ENCODE measurements at regions not wholly inside any gene's neighbourhood (a gene's known extent, or its start where the extent isn't known, plus 50 kb on each side); places are given as distances from the start of the nearest gene placed in this dataset.

GRCh38 chr10:123583639-123584418, 82.3 kb upstream of the GPR26 start:
- Histone ChIP-seq H3K4me3 (ENCODE audit: low read depth, low read length) (no peak overlapping the region), H3K9me3 (ENCODE audit: control insufficient read depth, insufficient read depth, low read length) (peaks cover 6% of the 10 kb centered on the region; the same call in 1 of the 2 replicates), H3K27ac (ENCODE audit: low read depth, low read length) (no peak overlapping the region), H3K27me3 (ENCODE audit: control insufficient read depth, insufficient read depth, low read length) (no peaks in the 10 kb centered on the region)
- CTCF ChIA-PET = interaction anchor here (1.8 to 2.2 kb wide), 2 partner anchors 383 to 806 kb away, joined by 11 to 16 read pairs; no protein-coding TSS in a partner anchor
- no peak for DNase-seq (ENCODE audit: low read depth, low spot score)
- peak; percentile 45 for TF ChIP-seq CTCF (IDR thresholded peaks at IDR 0.05; ENCODE audit: low read depth, low read length)
- POLR2A ChIA-PET = no interaction called here

GRCh38 chr10:123584419-123584775, 81.8 kb upstream of the GPR26 start:
- TF ChIP-seq CTCF (IDR thresholded peaks at IDR 0.05; ENCODE audit: low read depth, low read length) = no peak
- ChIA-PET POLR2A (no interaction called here), CTCF (interaction anchor here (1.0 kb wide), 1 partner anchor 805 kb away, joined by 4 read pairs; no protein-coding TSS in a partner anchor)
- DNase-seq (ENCODE audit: low read depth, low spot score) = no peak
- H3K27me3 ChIP-seq (ENCODE audit: control insufficient read depth, insufficient read depth, low read length) = no peaks in the 10 kb centered on the region
- no peak overlapping the region for H3K4me3 ChIP-seq (ENCODE audit: low read depth, low read length)
- H3K27ac ChIP-seq (ENCODE audit: low read depth, low read length) = no peak overlapping the region
- peaks cover 6% of the 10 kb centered on the region; the same call in 1 of the 2 replicates for H3K9me3 ChIP-seq (ENCODE audit: control insufficient read depth, insufficient read depth, low read length)

GRCh38 chr10:123585477-123586445, 80.4 kb upstream of the GPR26 start:
- Histone ChIP-seq H3K4me3 (ENCODE audit: low read depth, low read length) (no peak overlapping the region), H3K27ac (ENCODE audit: low read depth, low read length) (no peak overlapping the region), H3K9me3 (ENCODE audit: control insufficient read depth, insufficient read depth, low read length) (peaks cover 6% of the 10 kb centered on the region; the same call in 1 of the 2 replicates), H3K27me3 (ENCODE audit: control insufficient read depth, insufficient read depth, low read length) (no peaks in the 10 kb centered on the region)
- ChIA-PET POLR2A (no interaction called here), CTCF (interaction anchor here (1.0 kb wide), 1 partner anchor 803 kb away, joined by 4 read pairs; no protein-coding TSS in a partner anchor)
- no peak for TF ChIP-seq CTCF (IDR thresholded peaks at IDR 0.05; ENCODE audit: low read depth, low read length)
- no peak for DNase-seq (ENCODE audit: low read depth, low spot score)

GRCh38 chr10:123587110-123587509, 79.0 kb upstream of the GPR26 start:
- Histone ChIP-seq H3K27me3 (ENCODE audit: control insufficient read depth, insufficient read depth, low read length) (no peaks in the 10 kb centered on the region), H3K27ac (ENCODE audit: low read depth, low read length) (no peak overlapping the region), H3K4me3 (ENCODE audit: low read depth, low read length) (no peak overlapping the region), H3K9me3 (ENCODE audit: control insufficient read depth, insufficient read depth, low read length) (peaks cover 6% of the 10 kb centered on the region; the same call in 1 of the 2 replicates)
- TF ChIP-seq CTCF (IDR thresholded peaks at IDR 0.05; ENCODE audit: low read depth, low read length) = no peak
- ChIA-PET CTCF (no interaction called here), POLR2A (no interaction called here)
- DNase-seq (ENCODE audit: low read depth, low spot score) = no peak

All from AG04450 (cell line).